HL-60 (cell line): ENCODE measurements at regions not wholly inside any gene's neighbourhood (a gene's known extent, or its start where the extent isn't known, plus 50 kb on each side); places are given as distances from the start of the nearest gene placed in this dataset.

Experiments
- DNase-seq, 2 experiments: peaks; one replicate each; pipeline ENCODE4 v3.0.0-alpha.2; 2010 to 2020; ENCODE audit warnings: low read depth in 1 of 2, low spot score in 1 of 2
- H3K27ac ChIP-seq: fragments of 250-450 bp; sonication (Bioruptor Pico); replicated peaks from 2 replicates; pipeline ENCODE4 v1.5.1; 2020; ENCODE audit warnings: mild to moderate bottlenecking, moderate library complexity
- H3K27me3 ChIP-seq: fragments of 250-450 bp; sonication (Bioruptor Pico); 2 replicates; pipeline ENCODE4 v1.5.1; 2021; ENCODE audit warnings: mild to moderate bottlenecking, moderate library complexity; ENCODE audit not compliant: insufficient read depth, poor library complexity, severe bottlenecking
- H3K4me3 ChIP-seq: replicated peaks from 2 replicates; pipeline ENCODE4 v1.5.1; 2011; ENCODE audit warnings: mild to moderate bottlenecking, control low read depth, low read length; ENCODE audit not compliant: insufficient read depth
- GABPA ChIP-seq: IDR thresholded peaks from 2 replicates; pipeline ENCODE4 v1.6.1; 2012; ENCODE audit warnings: low read depth
- POLR2AphosphoS5 ChIP-seq: IDR thresholded peaks from 2 replicates; pipeline ENCODE4 v1.6.1; 2012; ENCODE audit warnings: low read depth
- SPI1 ChIP-seq: IDR thresholded peaks from 2 replicates; pipeline ENCODE4 v1.6.1; 2012; ENCODE audit warnings: low read depth, mild to moderate bottlenecking, borderline replicate concordance
- TF ChIP-seq, protein P1 (sequence below): IDR thresholded peaks from 2 replicates; pipeline ENCODE4 v1.6.1; 2012; ENCODE audit warnings: low read depth; ENCODE audit not compliant: insufficient replicate concordance
- TF ChIP-seq, protein P2 (sequence below): IDR thresholded peaks from one replicate; pipeline ENCODE4 v1.5.1; 2011; ENCODE audit warnings: low read length, control low read depth, inconsistent platforms; ENCODE audit not compliant: insufficient read depth

DNA sequence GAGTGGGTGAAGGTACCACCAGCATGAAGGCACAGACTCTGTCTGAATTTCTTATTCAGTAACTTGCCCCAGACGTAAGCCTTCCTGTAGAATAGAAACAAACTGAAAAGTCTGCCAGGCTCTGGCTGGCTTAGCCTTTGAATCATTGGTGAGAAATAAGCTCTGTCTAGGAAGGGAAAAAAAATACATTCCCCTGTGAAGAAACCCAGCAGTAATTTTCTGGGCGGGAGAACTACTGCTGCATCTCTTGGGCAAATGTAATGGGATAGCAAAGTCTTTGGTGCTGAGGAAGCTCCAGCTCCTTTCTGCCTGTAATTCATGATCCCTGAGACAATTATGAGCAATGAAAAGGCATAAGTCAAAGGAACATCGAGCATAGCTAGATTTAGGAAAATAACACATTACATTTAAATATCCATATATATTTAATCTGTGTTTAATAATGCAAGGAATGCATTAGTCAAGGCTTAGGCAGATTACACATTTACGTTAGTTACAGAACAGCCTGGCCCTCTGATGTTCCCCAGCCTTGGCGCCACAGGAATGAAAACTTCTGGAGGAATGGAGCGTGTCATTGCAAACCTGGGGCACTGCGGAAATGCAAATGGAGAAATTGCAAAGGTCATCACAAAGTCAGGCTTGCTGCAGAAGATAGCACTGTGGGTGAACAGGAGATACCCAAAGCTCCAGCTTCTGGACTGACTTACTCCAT, 216.3 kb upstream of the CAMK1G start:
- no peak for DNase-seq
- H3K27ac ChIP-seq = no peak overlapping the region
- H3K27me3 ChIP-seq = no peaks in the 10 kb centered on the region
- TF ChIP-seq, protein P1, sequence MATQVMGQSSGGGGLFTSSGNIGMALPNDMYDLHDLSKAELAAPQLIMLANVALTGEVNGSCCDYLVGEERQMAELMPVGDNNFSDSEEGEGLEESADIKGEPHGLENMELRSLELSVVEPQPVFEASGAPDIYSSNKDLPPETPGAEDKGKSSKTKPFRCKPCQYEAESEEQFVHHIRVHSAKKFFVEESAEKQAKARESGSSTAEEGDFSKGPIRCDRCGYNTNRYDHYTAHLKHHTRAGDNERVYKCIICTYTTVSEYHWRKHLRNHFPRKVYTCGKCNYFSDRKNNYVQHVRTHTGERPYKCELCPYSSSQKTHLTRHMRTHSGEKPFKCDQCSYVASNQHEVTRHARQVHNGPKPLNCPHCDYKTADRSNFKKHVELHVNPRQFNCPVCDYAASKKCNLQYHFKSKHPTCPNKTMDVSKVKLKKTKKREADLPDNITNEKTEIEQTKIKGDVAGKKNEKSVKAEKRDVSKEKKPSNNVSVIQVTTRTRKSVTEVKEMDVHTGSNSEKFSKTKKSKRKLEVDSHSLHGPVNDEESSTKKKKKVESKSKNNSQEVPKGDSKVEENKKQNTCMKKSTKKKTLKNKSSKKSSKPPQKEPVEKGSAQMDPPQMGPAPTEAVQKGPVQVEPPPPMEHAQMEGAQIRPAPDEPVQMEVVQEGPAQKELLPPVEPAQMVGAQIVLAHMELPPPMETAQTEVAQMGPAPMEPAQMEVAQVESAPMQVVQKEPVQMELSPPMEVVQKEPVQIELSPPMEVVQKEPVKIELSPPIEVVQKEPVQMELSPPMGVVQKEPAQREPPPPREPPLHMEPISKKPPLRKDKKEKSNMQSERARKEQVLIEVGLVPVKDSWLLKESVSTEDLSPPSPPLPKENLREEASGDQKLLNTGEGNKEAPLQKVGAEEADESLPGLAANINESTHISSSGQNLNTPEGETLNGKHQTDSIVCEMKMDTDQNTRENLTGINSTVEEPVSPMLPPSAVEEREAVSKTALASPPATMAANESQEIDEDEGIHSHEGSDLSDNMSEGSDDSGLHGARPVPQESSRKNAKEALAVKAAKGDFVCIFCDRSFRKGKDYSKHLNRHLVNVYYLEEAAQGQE = no peak
- TF ChIP-seq SPI1 (no peak), GABPA (no peak), POLR2AphosphoS5 (no peak)
- TF ChIP-seq, protein P2, sequence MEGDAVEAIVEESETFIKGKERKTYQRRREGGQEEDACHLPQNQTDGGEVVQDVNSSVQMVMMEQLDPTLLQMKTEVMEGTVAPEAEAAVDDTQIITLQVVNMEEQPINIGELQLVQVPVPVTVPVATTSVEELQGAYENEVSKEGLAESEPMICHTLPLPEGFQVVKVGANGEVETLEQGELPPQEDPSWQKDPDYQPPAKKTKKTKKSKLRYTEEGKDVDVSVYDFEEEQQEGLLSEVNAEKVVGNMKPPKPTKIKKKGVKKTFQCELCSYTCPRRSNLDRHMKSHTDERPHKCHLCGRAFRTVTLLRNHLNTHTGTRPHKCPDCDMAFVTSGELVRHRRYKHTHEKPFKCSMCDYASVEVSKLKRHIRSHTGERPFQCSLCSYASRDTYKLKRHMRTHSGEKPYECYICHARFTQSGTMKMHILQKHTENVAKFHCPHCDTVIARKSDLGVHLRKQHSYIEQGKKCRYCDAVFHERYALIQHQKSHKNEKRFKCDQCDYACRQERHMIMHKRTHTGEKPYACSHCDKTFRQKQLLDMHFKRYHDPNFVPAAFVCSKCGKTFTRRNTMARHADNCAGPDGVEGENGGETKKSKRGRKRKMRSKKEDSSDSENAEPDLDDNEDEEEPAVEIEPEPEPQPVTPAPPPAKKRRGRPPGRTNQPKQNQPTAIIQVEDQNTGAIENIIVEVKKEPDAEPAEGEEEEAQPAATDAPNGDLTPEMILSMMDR = no peak
- H3K4me3 ChIP-seq = no peak overlapping the region

DNA sequence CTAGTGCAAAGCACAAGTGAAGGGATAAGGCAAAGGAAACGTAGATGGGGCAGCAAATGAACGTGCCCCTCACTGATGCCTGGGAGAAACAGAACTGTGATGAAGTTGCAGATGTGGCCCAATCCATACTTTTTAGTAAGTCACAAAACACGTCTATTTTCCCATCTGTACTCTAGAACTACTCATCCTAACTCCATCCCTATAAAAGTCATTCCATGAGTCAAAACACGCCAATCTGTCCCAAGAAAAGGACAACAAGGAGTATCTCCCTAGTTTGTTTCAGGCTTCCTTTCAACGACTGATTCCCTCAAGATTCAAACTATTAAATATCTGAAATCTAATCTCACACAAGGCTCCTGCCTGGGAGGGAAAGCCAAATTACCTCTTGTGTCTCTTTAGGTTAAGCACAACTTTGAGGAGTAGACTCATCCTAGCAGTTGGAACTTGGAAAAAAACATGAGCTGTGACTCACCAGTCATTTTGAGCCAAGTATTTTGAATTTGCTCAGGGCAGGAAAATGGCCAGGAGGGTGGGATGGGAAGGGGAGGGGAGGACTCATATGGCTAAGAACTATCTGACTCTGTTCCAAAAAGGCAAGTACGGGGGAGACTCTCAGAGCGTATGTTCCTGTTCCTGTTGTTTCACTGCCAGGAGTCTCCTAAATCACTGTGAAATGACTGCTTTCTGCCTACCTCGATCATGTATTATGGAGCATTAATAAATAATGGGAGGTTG, 214.5 kb upstream of the CAMK1G start:
- TF ChIP-seq SPI1 (no peak), POLR2AphosphoS5 (no peak), GABPA (no peak)
- TF ChIP-seq, protein P1 = no peak
- TF ChIP-seq, protein P2 = no peak

DNA sequence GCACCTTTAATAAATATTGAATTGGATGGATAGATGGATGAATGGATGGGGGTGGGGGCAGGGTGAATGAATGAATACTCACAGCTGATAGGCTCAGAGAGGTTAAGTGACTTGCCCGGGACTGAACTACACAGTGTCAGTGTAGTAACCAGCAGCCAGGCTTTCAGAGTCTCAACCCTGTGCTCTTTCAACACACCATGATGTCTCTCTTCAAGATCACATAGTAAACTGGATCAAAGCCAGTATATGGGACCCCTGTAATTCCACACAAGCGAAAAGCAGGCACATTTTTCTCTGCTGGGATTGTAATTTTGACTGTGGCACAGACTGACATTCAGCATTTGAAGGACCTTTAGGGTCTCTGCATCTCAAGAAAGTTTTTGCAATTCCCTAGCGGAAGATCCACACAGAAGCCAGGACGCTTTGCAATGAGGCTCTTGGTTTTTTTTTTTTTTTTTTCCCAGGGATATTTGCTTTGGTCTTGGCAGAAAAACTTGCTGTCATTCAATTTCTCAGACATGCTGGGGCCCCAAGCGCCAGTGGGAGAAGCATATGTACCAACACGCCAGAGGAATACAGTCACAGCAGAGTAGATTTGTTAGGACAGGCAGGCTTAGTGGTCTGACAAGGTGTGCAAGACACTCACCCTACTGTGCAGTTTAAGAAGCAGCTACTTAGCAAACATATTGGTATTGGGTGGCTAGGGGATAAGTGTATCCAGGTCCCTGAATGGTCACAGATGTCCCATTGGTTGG, 213.1 kb upstream of the CAMK1G start:
- no peak for DNase-seq
- peaks cover 2% of the 10 kb centered on the region for H3K27me3 ChIP-seq
- H3K27ac ChIP-seq = no peak overlapping the region
- TF ChIP-seq, protein P1 = no peak
- TF ChIP-seq SPI1 = no peak
- no peak for TF ChIP-seq POLR2AphosphoS5
- no peak overlapping the region for H3K4me3 ChIP-seq

More for the DNA sequence above, 214.5 kb upstream of the CAMK1G start:
- Histone ChIP-seq H3K27ac (no peak overlapping the region), H3K4me3 (no peak overlapping the region), H3K27me3 (peaks cover 2% of the 10 kb centered on the region)
- no peak for DNase-seq
